K562 (cell line): ENCODE measurements at regions not wholly inside any gene's neighbourhood (a gene's known extent, or its start where the extent isn't known, plus 50 kb on each side); places are given as distances from the start of the nearest gene placed in this dataset.

Source experiments
- ATAC-seq: fragments of 200-7000 bp; cut with Tn5 transposase; 3 replicates; pipeline ENCODE4 v1.9.1; 2020; ENCODE audit warnings: moderate library complexity
- BruUV-seq: library from RNA; stranded (reverse); fragments of 400-500 nt; replicated peaks from 2 replicates; lab custom pipeline; 2021; lab: Mats Ljungman, UMichigan
- CTCF ChIA-PET: fragments of 300-600 bp; formaldehyde crosslinking; extraction: SDS; loops from one replicate; lab custom pipeline; 2021; ENCODE audit warnings: low intra/inter-chr PET ratio; lab: Yijun Ruan, JAX
- POLR2A ChIA-PET: fragments of 300-600, 350-650 bp; sonication (Branson Sonifier 250); formaldehyde crosslinking; extraction: SDS; loops from one replicate; lab custom pipeline; 2021; ENCODE audit warnings: antibody characterized with exemption, inconsistent platforms; lab: Yijun Ruan, JAX
- DNase-seq, 4 experiments: peaks; one replicate each; pipeline versions ENCODE4 v3.0.0 to v3.0.0-alpha.2; 2011 to 2018; ENCODE audit warnings: low spot score in 3 of 4, mixed read lengths in 3 of 4; ENCODE audit errors: extremely low read depth in 1 of 4
- FAIRE-seq: peaks from 2 replicates; lab custom pipeline; 2011; peaks lifted over from hg19 to GRCh38; lab: Jason Lieb, UNC
- H2AFZ ChIP-seq: 2 replicates; pipeline ENCODE4 v1.6.0; 2011; ENCODE audit warnings: low read depth, low read length, control low read depth, inconsistent platforms
- H3K27ac ChIP-seq: fragments of 200-600 bp; 3 replicates; pipeline ENCODE4 v1.8.0; 2011; ENCODE audit warnings: low read depth, mild to moderate bottlenecking, control low read depth, inconsistent platforms, low read length, moderate library complexity, mixed read lengths; ENCODE audit errors: extremely low read depth
- H3K27me3 ChIP-seq, 2 experiments: fragments of 300-600 bp in 1 of 2; 2 replicates in 1 of 2; 3 replicates in 1 of 2; pipeline versions ENCODE4 v1.6.0 to v1.8.0; 2011; ENCODE audit warnings: inconsistent platforms in 2 of 2, low read length in 2 of 2, mild to moderate bottlenecking in 1 of 2, mixed read lengths in 1 of 2, moderate library complexity in 1 of 2; ENCODE audit not compliant: control insufficient read depth in 2 of 2, insufficient read depth in 2 of 2
- H3K36me3 ChIP-seq: fragments of 300-600 bp; 3 replicates; pipeline ENCODE4 v1.8.0; 2011; ENCODE audit warnings: mild to moderate bottlenecking, low read length, inconsistent platforms; ENCODE audit not compliant: control insufficient read depth, insufficient read depth
- H3K4me1 ChIP-seq, 2 experiments: fragments of 200-600 bp in 1 of 2; replicated peaks in 1 of 2; 2 replicates in 1 of 2; 3 replicates in 1 of 2; pipeline versions ENCODE4 v1.5.1 to v1.8.0; 2011; ENCODE audit warnings: inconsistent platforms in 2 of 2, low read length in 2 of 2, mild to moderate bottlenecking in 1 of 2, mixed read lengths in 1 of 2, moderate library complexity in 1 of 2; ENCODE audit not compliant: control insufficient read depth in 2 of 2, insufficient read depth in 2 of 2
- H3K4me2 ChIP-seq: 2 replicates; pipeline ENCODE4 v1.6.1; 2011; ENCODE audit warnings: low read length, control low read depth, inconsistent platforms, mixed read lengths; ENCODE audit not compliant: insufficient read depth
- H3K4me3 ChIP-seq: fragments of 200-600 bp; sonication (generic), shearing (Covaris generic); 2 replicates; pipeline ENCODE4 v1.5.1; 2016; ENCODE audit warnings: control low read depth, inconsistent platforms
- H3K79me2 ChIP-seq: fragments of 200-600 bp; 3 replicates; pipeline ENCODE4 v1.8.0; 2011; ENCODE audit warnings: low read length, inconsistent platforms; ENCODE audit not compliant: control insufficient read depth, insufficient read depth
- H3K9ac ChIP-seq, 2 experiments: 2 replicates each; pipeline versions ENCODE4 v1.6.0 to v1.6.1; 2011; ENCODE audit warnings: low read depth in 2 of 2, low read length in 2 of 2, control low read depth in 1 of 2, inconsistent platforms in 1 of 2, mild to moderate bottlenecking in 1 of 2, mixed read lengths in 1 of 2; ENCODE audit not compliant: insufficient read depth in 1 of 2
- H3K9me1 ChIP-seq: one replicate; pipeline ENCODE4 v1.6.0; 2011; ENCODE audit warnings: inconsistent platforms, mild to moderate bottlenecking, low read length, moderate library complexity; ENCODE audit not compliant: control insufficient read depth, insufficient read depth
- H3K9me3 ChIP-seq: replicated peaks from 2 replicates; pipeline ENCODE4 v1.5.1; 2011; ENCODE audit warnings: low read depth, low read length, inconsistent platforms; ENCODE audit not compliant: control insufficient read depth, insufficient read depth
- H4K20me1 ChIP-seq: replicated peaks from 2 replicates; pipeline ENCODE4 v1.6.1; 2011; ENCODE audit warnings: low read length, inconsistent platforms, mixed read lengths; ENCODE audit not compliant: control insufficient read depth, insufficient read depth
- CBX2 ChIP-seq: fragments of 200-600 bp; sonication (generic); IDR thresholded peaks from one replicate; pipeline ENCODE4 v1.6.1; 2012; ENCODE audit warnings: mild to moderate bottlenecking, low read length, inconsistent platforms; ENCODE audit not compliant: insufficient read depth, poor library complexity, severe bottlenecking
- CEBPB ChIP-seq: fragments of 450-650 bp; IDR thresholded peaks from 2 replicates; pipeline ENCODE4 v1.6.1; 2016; ENCODE audit warnings: missing genetic modification characterization, missing compliant biosample characterization
- GTF3C2 ChIP-seq: IDR thresholded peaks from 3 replicates; pipeline ENCODE4 v1.6.1; 2011; ENCODE audit warnings: borderline replicate concordance, mild to moderate bottlenecking, moderate library complexity; ENCODE audit not compliant: insufficient read length; ENCODE audit errors: extremely low read depth
- HCFC1 ChIP-seq: IDR thresholded peaks from 2 replicates; pipeline ENCODE4 v1.6.1; 2012; ENCODE audit warnings: low read depth, low read length, improper control_type of control experiment
- MBD2 ChIP-seq: sonication (generic); IDR thresholded peaks from 2 replicates; pipeline ENCODE4 v1.6.1; 2016; ENCODE audit warnings: low read depth, borderline replicate concordance
- NR2C2 ChIP-seq, 2 experiments: fragments of 200-800 bp in 1 of 2; sonication (Bioruptor generic) in 1 of 2; sonication (generic) in 1 of 2; formaldehyde crosslinking in 1 of 2; IDR thresholded peaks; 2 replicates each; pipeline versions ENCODE4 v1.6.1 to v1.8.0; 2016 to 2022; ENCODE audit warnings: mild to moderate bottlenecking in 1 of 2, missing compliant biosample characterization in 1 of 2, missing genetic modification characterization in 1 of 2, missing genetic modification reagents in 1 of 2
- POLR3A ChIP-seq: IDR thresholded peaks from 2 replicates; pipeline ENCODE4 v1.6.1; 2011; ENCODE audit warnings: borderline replicate concordance, mild to moderate bottlenecking, moderate library complexity; ENCODE audit not compliant: insufficient read length, insufficient read depth; ENCODE audit errors: extremely low read depth
- PYGO2 ChIP-seq: fragments of 450-650 bp; IDR thresholded peaks from 2 replicates; pipeline ENCODE4 v1.6.1; 2016; ENCODE audit warnings: mild to moderate bottlenecking, missing genetic modification characterization, moderate library complexity, missing compliant biosample characterization
- RB1 ChIP-seq: fragments of 450-650 bp; IDR thresholded peaks from 2 replicates; pipeline ENCODE4 v1.6.1; 2017; ENCODE audit warnings: low read depth, mild to moderate bottlenecking
- SFPQ ChIP-seq: fragments of 200-400 bp; formaldehyde crosslinking; IDR thresholded peaks from 2 replicates; pipeline ENCODE4 v1.6.1; 2017; ENCODE audit warnings: mild to moderate bottlenecking, low read depth, low read length, moderate library complexity
- WGBS: fragments of 100-300 bp; shearing (Covaris generic); methylation state at CpG from one replicate; pipeline ENCODE4 v1.1.6; 2016; ENCODE audit warnings: low coverage, mixed read lengths; ENCODE audit not compliant: insufficient coverage; ENCODE audit errors: missing lambda C conversion rate; 5-methylcytosine and 5-hydroxymethylcytosine counted together
- in situ Hi-C: fragments of 300-500 bp; cut with MboI; formaldehyde crosslinking; loops from 4 replicates; pipeline ENCODE4 v1.15.0; 2018; ENCODE audit warnings: inconsistent platforms, mixed read lengths
- intact Hi-C: fragments of 100-400 bp; cut with micrococcal nuclease; formaldehyde crosslinking; loops from 2 replicates; pipeline ENCODE4 v1.14.2; 2022

GRCh38 chr3:144142151-144142840 is 170.7 kb downstream of the DIPK2A start:
- 0% methylated on average over 5 of the region's 5 CpGs for WGBS
- POLR2A ChIA-PET, result no interaction called here
- Histone ChIP-seq H3K36me3 (no peaks in the 10 kb centered on the region), H3K9me1 (no peaks in the 10 kb centered on the region), H2AFZ (no peak overlapping the region), H3K79me2 (no peaks in the 10 kb centered on the region), H4K20me1 (no peaks in the 10 kb centered on the region), H3K4me3 (no peak overlapping the region), H3K27me3 (no peaks in the 10 kb centered on the region), H3K9ac (no peak overlapping the region), H3K4me1 (no peaks in the 10 kb centered on the region), H3K9me3 (no peaks in the 10 kb centered on the region), H3K4me2 (no peak overlapping the region), H3K27ac (no peak overlapping the region)
- FAIRE-seq (no peak), DNase-seq (no peak), ATAC-seq (no peak)
- no TSS peak for BruUV-seq
- in situ Hi-C loops (no loop called here), intact Hi-C loops (no loop called here)
- CTCF ChIA-PET, result no interaction called here
- no peak for TF ChIP-seq POLR3A
- TF ChIP-seq RB1, result no peak
- TF ChIP-seq GTF3C2, result no peak
- no peak for TF ChIP-seq MBD2
- TF ChIP-seq CBX2, result no peak
- TF ChIP-seq PYGO2 (tag), result no peak
- no peak for TF ChIP-seq SFPQ
- TF ChIP-seq CEBPB (tag), result no peak
- no peak for TF ChIP-seq HCFC1
- TF ChIP-seq NR2C2 (CRISPR knock-in tag; IDR thresholded peaks at IDR 0.05), result no peak
- TF ChIP-seq NR2C2 (tag; IDR thresholded peaks at IDR 0.05), result no peak
